ENCODE measurements at regions not wholly inside any gene's neighbourhood (a gene's known extent, or its start where the extent isn't known, plus 50 kb on each side); places are given as distances from the start of the nearest gene placed in this dataset.

GRCh38 chr10:117875793-117876192 is 170.9 kb downstream of the RAB11FIP2 start:
- CTCF ChIA-PET (ENCODE audit: partially characterized antibody): interaction anchor here (0.6 to 1.6 kb wide), 4 partner anchors 12 to 98 kb away, joined by 3 to 4 read pairs (median 3); no protein-coding TSS in a partner anchor
- H3K79me1 ChIP-seq (ENCODE audit: low read depth, low read length): no peaks in the 10 kb centered on the region
- H2AFZ ChIP-seq (ENCODE audit: low read length): no peak overlapping the region
- no peak for TF ChIP-seq EZH2 (IDR thresholded peaks at IDR 0.05; ENCODE audit: low read depth, low read length, severe bottlenecking)
- TF ChIP-seq SAP30 (IDR thresholded peaks at IDR 0.05; ENCODE audit: insufficient read depth, insufficient replicate concordance, low read length): no peak
- TF ChIP-seq USF2 (IDR thresholded peaks at IDR 0.05; ENCODE audit: low read length): no peak
- no peak for TF ChIP-seq CBX5 (IDR thresholded peaks at IDR 0.05; ENCODE audit: low read depth, low read length)
- TF ChIP-seq YY1 (IDR thresholded peaks at IDR 0.05; ENCODE audit: low read depth, low read length): no peak
- TF ChIP-seq ASH2L (IDR thresholded peaks at IDR 0.05; ENCODE audit: low read length): no peak
- TF ChIP-seq MAX (IDR thresholded peaks at IDR 0.05): no peak
- TF ChIP-seq TAF1 (IDR thresholded peaks at IDR 0.05; ENCODE audit: low read depth, low read length): no peak
- no peak for TF ChIP-seq CREB1 (IDR thresholded peaks at IDR 0.05)
- no peak for TF ChIP-seq POLR2A (IDR thresholded peaks at IDR 0.05; ENCODE audit: control extremely low read depth in 1 of 2, low read depth in 2 of 2, low read length in 2 of 2)
- TF ChIP-seq CHD1 (IDR thresholded peaks at IDR 0.05; ENCODE audit: low read depth, low read length): no peak
- TF ChIP-seq HDAC6 (IDR thresholded peaks at IDR 0.05; ENCODE audit: low read depth, low read length): no peak
- TF ChIP-seq CTBP2 (IDR thresholded peaks at IDR 0.05; ENCODE audit: borderline replicate concordance, insufficient read depth, insufficient read length, low read length): no peak
- no peak for TF ChIP-seq BCL11A (IDR thresholded peaks at IDR 0.05; ENCODE audit: low read depth in 2 of 2, low read length in 2 of 2)
- no peak overlapping the region for H2BK5ac ChIP-seq (ENCODE audit: low read depth, low read length)
- H3K27me3 ChIP-seq (replicated peaks in 1 of 4; ENCODE audit: control insufficient read depth in 3 of 4, extremely low read depth in 1 of 4, insufficient read depth in 3 of 4, low read length in 3 of 4): no peaks in the 10 kb centered on the region
- peaks cover 0 to 2% (median 0%) of the 10 kb centered on the region in 4 experiments; a peak in 1 of 7 replicates for H3K4me1 ChIP-seq (replicated peaks in 1 of 4; ENCODE audit: control insufficient read depth in 3 of 4, insufficient read depth in 4 of 4, low read length in 3 of 4)
- no peak overlapping the region for H3K14ac ChIP-seq (ENCODE audit: insufficient read length)
- H4K8ac ChIP-seq (ENCODE audit: extremely low read depth, insufficient read depth, low read length): no peak overlapping the region
- FAIRE-seq (no peak), DNase-seq (ENCODE audit: low read depth in 1 of 2, low spot score in 2 of 2) (no peak)
- no peak overlapping the region for H3K27ac ChIP-seq (ENCODE audit: low read depth, low read length)
- no peak overlapping the region for H2BK120ac ChIP-seq (replicated peaks; ENCODE audit: low read depth, low read length)
- POLR2A ChIA-PET (ENCODE audit: partially characterized antibody): no interaction called here
- no peaks in the 10 kb centered on the region for H3K9me3 ChIP-seq (ENCODE audit: insufficient read depth in 2 of 2, low read depth in 1 of 2, low read length in 1 of 2)
- no peak overlapping the region for H3K4me2 ChIP-seq (ENCODE audit: insufficient read depth in 1 of 2, low read depth in 2 of 2, low read length in 2 of 2)
- no peak overlapping the region for H3K9ac ChIP-seq (replicated peaks in 1 of 4; ENCODE audit: extremely low read depth in 1 of 4, low read depth in 3 of 4, low read length in 3 of 4)
- no peak overlapping the region for H3K18ac ChIP-seq (ENCODE audit: extremely low read depth, low read length)
- H3K23ac ChIP-seq (ENCODE audit: insufficient read length): no peak overlapping the region
- H2BK15ac ChIP-seq (ENCODE audit: low read length): no peak overlapping the region
- no peaks in the 10 kb centered on the region for H3K23me2 ChIP-seq (ENCODE audit: low read depth, low read length)
- H4K20me1 ChIP-seq (replicated peaks in 1 of 2; ENCODE audit: control insufficient read depth in 1 of 2, insufficient read depth in 2 of 2, low read length in 2 of 2): no peaks in the 10 kb centered on the region
- H3K36me3 ChIP-seq (ENCODE audit: control insufficient read depth in 2 of 4, insufficient read depth in 4 of 4, low read length in 3 of 4): no peaks in the 10 kb centered on the region
- no peak overlapping the region for H2BK12ac ChIP-seq (ENCODE audit: low read depth, low read length)
- H3K79me2 ChIP-seq (ENCODE audit: control insufficient read depth in 1 of 2, insufficient read depth in 2 of 2, low read length in 2 of 2): no peaks in the 10 kb centered on the region
- H3K56ac ChIP-seq (replicated peaks; ENCODE audit: insufficient read length, low read depth, low read length): no peak overlapping the region
- 88% methylated on average over 2 of the region's 2 CpGs; no CpG with 5 or more reads in 1 of the 2 experiments for WGBS, 2 experiments (ENCODE audit: extremely low coverage in 1 of 2, insufficient coverage in 1 of 2, insufficient read length in 1 of 2, insufficient replicate concordance in 2 of 2, low coverage in 1 of 2, low lambda C conversion rate in 2 of 2, missing lambda C conversion rate in 1 of 2)
- H3K4me3 ChIP-seq (ENCODE audit: extremely low read depth in 1 of 4, insufficient read depth in 2 of 4, low read depth in 3 of 4, low read length in 4 of 4): no peak overlapping the region
- no peak overlapping the region for H2AK5ac ChIP-seq (ENCODE audit: low read depth, low read length)
- H4K91ac ChIP-seq (replicated peaks; ENCODE audit: insufficient read length, low read length): no peak overlapping the region
- no peak overlapping the region for H4K5ac ChIP-seq (ENCODE audit: insufficient read length, low read depth, low read length)
- no peak overlapping the region for H3K4ac ChIP-seq (replicated peaks; ENCODE audit: insufficient read length, low read depth, low read length)
- H2BK20ac ChIP-seq (ENCODE audit: low read length): no peak overlapping the region

Data from H1 (cell line).